H9 (cell line): ENCODE measurements at regions not wholly inside any gene's neighbourhood (a gene's known extent, or its start where the extent isn't known, plus 50 kb on each side); places are given as distances from the start of the nearest gene placed in this dataset.

Experiments used
- DNase-seq: peaks from one replicate; pipeline ENCODE4 v3.0.0-alpha.2; 2017
- H2AFZ ChIP-seq: one replicate; pipeline ENCODE4 v1.6.1; 2013; ENCODE audit warnings: mild to moderate bottlenecking, low read length, control low read depth, moderate library complexity
- H2AK5ac ChIP-seq: 2 replicates; pipeline ENCODE4 v1.6.1; 2013; ENCODE audit warnings: low read length, control low read depth, mixed read lengths; ENCODE audit not compliant: insufficient read length
- H2BK120ac ChIP-seq: one replicate; pipeline ENCODE4 v1.6.1; 2013; ENCODE audit warnings: low read depth, mild to moderate bottlenecking, low read length, control low read depth, inconsistent platforms; ENCODE audit not compliant: poor library complexity, severe bottlenecking
- H2BK12ac ChIP-seq: 2 replicates; pipeline ENCODE4 v1.6.1; 2013; ENCODE audit warnings: low read length, control low read depth, mixed read lengths, low read depth; ENCODE audit not compliant: insufficient read length
- H2BK15ac ChIP-seq: 2 replicates; pipeline ENCODE4 v1.6.1; 2013; ENCODE audit warnings: low read depth, low read length, control low read depth
- H2BK20ac ChIP-seq: one replicate; pipeline ENCODE4 v1.6.1; 2013; ENCODE audit warnings: low read depth, mild to moderate bottlenecking, low read length, control low read depth, inconsistent platforms; ENCODE audit not compliant: poor library complexity, severe bottlenecking
- H2BK5ac ChIP-seq: 2 replicates; pipeline ENCODE4 v1.6.1; 2013; ENCODE audit warnings: low read length, control low read depth, mixed read lengths; ENCODE audit not compliant: insufficient read length
- H3K14ac ChIP-seq: 2 replicates; pipeline ENCODE4 v1.6.1; 2013; ENCODE audit warnings: low read length, control low read depth; ENCODE audit not compliant: insufficient read depth
- H3K18ac ChIP-seq: 2 replicates; pipeline ENCODE4 v1.6.1; 2013; ENCODE audit warnings: low read depth, mild to moderate bottlenecking, mixed read lengths, low read length, control low read depth; ENCODE audit not compliant: insufficient read length
- H3K23ac ChIP-seq: 2 replicates; pipeline ENCODE4 v1.6.1; 2013; ENCODE audit warnings: low read length, control low read depth, mixed read lengths, low read depth; ENCODE audit not compliant: insufficient read length
- H3K23me2 ChIP-seq: 2 replicates; pipeline ENCODE4 v1.6.1; 2013; ENCODE audit warnings: low read depth, mild to moderate bottlenecking, mixed read lengths, low read length, control low read depth; ENCODE audit not compliant: insufficient read length, poor library complexity, severe bottlenecking
- H3K27ac ChIP-seq: 2 replicates; pipeline ENCODE4 v1.5.1; 2013; ENCODE audit warnings: low read length, control low read depth, mixed read lengths, low read depth; ENCODE audit not compliant: insufficient read length
- H3K27me3 ChIP-seq: 2 replicates; pipeline ENCODE4 v1.6.1; 2013; ENCODE audit warnings: low read length, control low read depth, inconsistent platforms; ENCODE audit not compliant: insufficient read depth
- H3K4ac ChIP-seq: 2 replicates; pipeline ENCODE4 v1.6.1; 2013; ENCODE audit warnings: low read depth, mild to moderate bottlenecking, control low read depth, inconsistent platforms, low read length, moderate library complexity
- H3K4me1 ChIP-seq: 2 replicates; pipeline ENCODE4 v1.6.1; 2013; ENCODE audit warnings: low read length, control low read depth, inconsistent platforms; ENCODE audit not compliant: insufficient read depth
- H3K4me2 ChIP-seq: 2 replicates; pipeline ENCODE4 v1.6.1; 2013; ENCODE audit warnings: low read length, control low read depth, mixed read lengths; ENCODE audit not compliant: insufficient read length, insufficient read depth
- H3K56ac ChIP-seq: 2 replicates; pipeline ENCODE4 v1.6.1; 2013; ENCODE audit warnings: low read depth, mild to moderate bottlenecking, mixed read lengths, low read length, control low read depth; ENCODE audit not compliant: insufficient read length
- H3K79me1 ChIP-seq: 2 replicates; pipeline ENCODE4 v1.6.1; 2013; ENCODE audit warnings: low read depth, mild to moderate bottlenecking, moderate library complexity, low read length, control low read depth, inconsistent platforms; ENCODE audit not compliant: insufficient read depth, poor library complexity, severe bottlenecking
- H3K79me2 ChIP-seq: 2 replicates; pipeline ENCODE4 v1.6.1; 2013; ENCODE audit warnings: low read length, control low read depth, inconsistent platforms; ENCODE audit not compliant: insufficient read depth
- H3K9ac ChIP-seq: 2 replicates; pipeline ENCODE4 v1.6.1; 2013; ENCODE audit warnings: low read length, control low read depth, mixed read lengths; ENCODE audit not compliant: insufficient read length; ENCODE audit errors: extremely low read depth
- H3K9me3 ChIP-seq: one replicate; pipeline ENCODE4 v1.6.1; 2013; ENCODE audit warnings: low read depth, low read length, inconsistent platforms; ENCODE audit not compliant: control insufficient read depth
- H3T11ph ChIP-seq: one replicate; pipeline ENCODE4 v1.6.1; 2013; ENCODE audit warnings: mild to moderate bottlenecking, low read length, control low read depth, inconsistent platforms
- H4K20me1 ChIP-seq: one replicate; pipeline ENCODE4 v1.6.1; 2013; ENCODE audit not compliant: control insufficient read depth, insufficient read length, insufficient read depth
- H4K5ac ChIP-seq: 2 replicates; pipeline ENCODE4 v1.6.1; 2013; ENCODE audit warnings: low read depth, mild to moderate bottlenecking, mixed read lengths, low read length, control low read depth; ENCODE audit not compliant: insufficient read length
- H4K8ac ChIP-seq: replicated peaks from 2 replicates; pipeline ENCODE4 v1.6.1; 2013; ENCODE audit warnings: low read length, control low read depth, mixed read lengths, low read depth; ENCODE audit not compliant: insufficient read length
- H4K91ac ChIP-seq: 2 replicates; pipeline ENCODE4 v1.6.1; 2013; ENCODE audit warnings: low read depth, mild to moderate bottlenecking, moderate library complexity, mixed read lengths, low read length, control low read depth; ENCODE audit not compliant: insufficient read length
- H3K27ac Mint-ChIP-seq, 3 experiments: 2 replicates in 2 of 3; 3 replicates in 1 of 3; pipeline ENCODE4 v1.8.0; 2020 to 2021; ENCODE audit warnings: mixed read lengths in 3 of 3, mild to moderate bottlenecking in 1 of 3, moderate library complexity in 1 of 3
- H3K27me3 Mint-ChIP-seq: 2 replicates; pipeline ENCODE4 v1.8.0; 2021; ENCODE audit warnings: low read depth, mild to moderate bottlenecking, moderate library complexity, mixed read lengths
- H3K36me3 Mint-ChIP-seq, 3 experiments: 2 replicates in 2 of 3; 3 replicates in 1 of 3; pipeline ENCODE4 v1.8.0; 2020 to 2021; ENCODE audit warnings: low read depth in 3 of 3, mixed read lengths in 3 of 3; ENCODE audit not compliant: insufficient read depth in 1 of 3
- H3K4me1 Mint-ChIP-seq, 2 experiments: 2 replicates each; pipeline ENCODE4 v1.8.0; 2020; ENCODE audit warnings: mixed read lengths in 2 of 2
- H3K4me3 Mint-ChIP-seq, 2 experiments: 2 replicates in 1 of 2; 3 replicates in 1 of 2; pipeline ENCODE4 v1.8.0; 2020 to 2021; ENCODE audit warnings: mild to moderate bottlenecking in 2 of 2, mixed read lengths in 2 of 2, moderate library complexity in 1 of 2
- H3K9me3 Mint-ChIP-seq, 2 experiments: 2 replicates in 1 of 2; 3 replicates in 1 of 2; pipeline ENCODE4 v1.8.0; 2020; ENCODE audit warnings: mild to moderate bottlenecking in 2 of 2, mixed read lengths in 2 of 2, moderate library complexity in 1 of 2
- CTCF ChIP-seq: fragments of 200-600 bp; sonication (generic); conservative IDR thresholded peaks from 3 replicates; pipeline ENCODE4 v1.8.0; 2021; ENCODE audit warnings: antibody characterized with exemption, mild to moderate bottlenecking
- WGBS: extraction: QIAGEN DNeasy Blood & Tissue Kit; methylation state at CpG from one replicate; pipeline ENCODE4 v1.1.7; 2013; ENCODE audit warnings: missing lambda C conversion rate, low lambda C conversion rate, mixed read lengths; ENCODE audit not compliant: insufficient read length; ENCODE audit errors: extremely low coverage; 5-methylcytosine and 5-hydroxymethylcytosine counted together

- H3K4me1 Mint-ChIP-seq = no peaks in the 10 kb centered on the region
- Histone ChIP-seq H3K4ac (no peak overlapping the region), H3T11ph (no peak overlapping the region), H3K18ac (no peak overlapping the region), H3K4me2 (no peak overlapping the region), H2BK20ac (no peak overlapping the region), H2AFZ (no peak overlapping the region), H3K9ac (no peak overlapping the region), H2BK120ac (no peak overlapping the region), H3K79me2 (no peaks in the 10 kb centered on the region), H2AK5ac (no peak overlapping the region), H3K14ac (no peak overlapping the region), H4K20me1 (no peaks in the 10 kb centered on the region), H3K23me2 (no peaks in the 10 kb centered on the region), H3K56ac (no peak overlapping the region), H3K23ac (no peak overlapping the region), H3K79me1 (no peaks in the 10 kb centered on the region), H3K27me3 (no peaks in the 10 kb centered on the region), H3K27ac (no peak overlapping the region), H2BK15ac (no peak overlapping the region), H3K9me3 (no peaks in the 10 kb centered on the region), H2BK12ac (no peak overlapping the region), H4K91ac (no peak overlapping the region), H2BK5ac (no peak overlapping the region), H4K5ac (no peak overlapping the region), H3K4me1 (no peaks in the 10 kb centered on the region), H4K8ac (no peak overlapping the region)
- no peaks in the 10 kb centered on the region for H3K36me3 Mint-ChIP-seq
- no peak overlapping the region for H3K27ac Mint-ChIP-seq
- H3K27me3 Mint-ChIP-seq = no peaks in the 10 kb centered on the region
- no peak overlapping the region for H3K4me3 Mint-ChIP-seq
- H3K9me3 Mint-ChIP-seq = no peaks in the 10 kb centered on the region; a peak in 1 of 5 replicates
- no peak for TF ChIP-seq CTCF
- DNase-seq = no peak
- WGBS = no CpG with 5 or more reads among the region's 3 CpGs
Measured at GRCh38 chr7:85573346-85573745, 386.5 kb upstream of the SEMA3D start.
